ENCODE measurements at regions not wholly inside any gene's neighbourhood (a gene's known extent, or its start where the extent isn't known, plus 50 kb on each side); places are given as distances from the start of the nearest gene placed in this dataset.
A peak's percentile ranks its signal among the peaks of the same experiment; 100 is the strongest.

- TF ChIP-seq CTCF (conservative IDR thresholded peaks at IDR 0.05; ENCODE audit: control insufficient read depth, insufficient read depth, low read depth, low read length), result no peak
- peak; percentile 91 for DNase-seq (ENCODE audit: low read depth)
- H3K4me3 ChIP-seq (ENCODE audit: control insufficient read depth, low read depth, low read length), result no peak overlapping the region
Observed at GRCh38 chr2:234422273-234422732, 74.6 kb downstream of the ARL4C start.

- H3K4me3 ChIP-seq (ENCODE audit: control insufficient read depth, low read depth, low read length), result no peak overlapping the region
- no peak for TF ChIP-seq CTCF (conservative IDR thresholded peaks at IDR 0.05; ENCODE audit: control insufficient read depth, insufficient read depth, low read depth, low read length)
- DNase-seq (ENCODE audit: low read depth), result no peak
Observed at GRCh38 chr2:234420408-234420807, 76.5 kb downstream of the ARL4C start.

DNA sequence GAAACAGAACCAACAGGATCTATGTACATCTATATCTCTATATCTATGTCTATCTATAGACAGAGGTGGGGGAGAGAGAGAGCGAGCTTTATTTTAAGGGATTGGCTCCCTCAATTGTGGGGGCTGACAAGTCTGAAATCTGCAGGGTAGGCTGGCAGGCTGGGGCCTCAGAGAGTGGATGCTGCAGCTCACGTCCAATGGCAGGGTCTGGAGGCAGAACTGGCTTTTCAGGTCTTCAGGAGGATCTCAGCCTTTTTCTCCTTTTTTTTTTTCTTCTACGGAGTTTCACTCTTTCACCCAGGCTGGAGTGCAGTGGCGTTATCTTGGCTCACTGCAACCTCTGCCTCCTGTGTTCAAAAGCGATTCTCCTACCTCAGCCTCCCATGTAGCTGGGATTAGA is 77.2 kb downstream of the ARL4C start:
- DNase-seq (ENCODE audit: low read depth), result no peak
- no peak for TF ChIP-seq CTCF (conservative IDR thresholded peaks at IDR 0.05; ENCODE audit: control insufficient read depth, insufficient read depth, low read depth, low read length)
- H3K4me3 ChIP-seq (ENCODE audit: control insufficient read depth, low read depth, low read length), result no peak overlapping the region

- no peak for TF ChIP-seq CTCF (conservative IDR thresholded peaks at IDR 0.05; ENCODE audit: control insufficient read depth, insufficient read depth, low read depth, low read length)
- no peak overlapping the region for H3K4me3 ChIP-seq (ENCODE audit: control insufficient read depth, low read depth, low read length)
- DNase-seq (ENCODE audit: low read depth), result no peak
Observed at GRCh38 chr2:234415706-234416105, 81.2 kb downstream of the ARL4C start.

DNA sequence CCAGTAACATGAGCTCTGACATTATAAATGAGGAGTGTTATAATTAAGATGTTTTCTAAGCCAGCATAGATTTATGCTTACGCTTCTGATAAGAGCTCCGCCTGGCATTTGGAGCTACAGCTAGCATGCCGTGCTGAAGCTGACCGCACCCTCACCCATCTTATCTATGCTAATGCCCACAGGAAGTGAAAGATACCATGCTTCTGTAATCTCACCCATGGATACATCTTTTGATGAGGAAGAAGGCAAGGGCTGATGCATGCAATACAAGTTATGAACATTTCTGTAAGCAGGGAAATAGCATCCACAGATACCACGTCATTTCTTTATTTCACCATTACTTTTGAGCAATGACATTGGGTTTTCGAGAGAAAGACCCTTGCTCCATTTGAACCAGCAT is 82.3 kb downstream of the ARL4C start:
- no peak for DNase-seq (ENCODE audit: low read depth)

GRCh38 chr2:234412726-234413125 is 84.2 kb downstream of the ARL4C start:
- DNase-seq (ENCODE audit: low read depth), result peak; percentile 54
- H3K4me3 ChIP-seq (ENCODE audit: control insufficient read depth, low read depth, low read length), result no peak overlapping the region
- TF ChIP-seq CTCF (conservative IDR thresholded peaks at IDR 0.05; ENCODE audit: control insufficient read depth, insufficient read depth, low read depth, low read length), result no peak

More for the DNA sequence above, 82.3 kb downstream of the ARL4C start:
- H3K4me3 ChIP-seq (ENCODE audit: control insufficient read depth, low read depth, low read length), result no peak overlapping the region
- no peak for TF ChIP-seq CTCF (conservative IDR thresholded peaks at IDR 0.05; ENCODE audit: control insufficient read depth, insufficient read depth, low read depth, low read length)

DNA sequence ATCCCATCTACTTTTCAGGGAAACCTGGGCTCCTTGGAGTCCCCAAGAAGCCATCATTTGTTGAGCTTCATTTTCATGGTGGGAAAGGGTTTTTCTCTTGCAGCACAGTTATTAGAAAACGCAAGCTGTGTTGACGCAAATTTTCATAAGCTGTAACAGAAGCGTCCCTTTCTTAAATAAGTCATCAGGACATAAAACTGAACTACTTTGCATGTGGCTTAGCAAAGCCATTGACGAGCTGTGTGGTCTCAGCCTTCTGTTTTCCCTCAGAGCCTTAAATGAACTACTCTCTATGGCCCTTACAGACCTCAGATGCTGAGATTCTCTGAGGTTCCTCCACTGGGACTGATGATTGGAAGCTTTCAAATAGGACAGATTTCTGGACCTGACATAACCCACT is 85.1 kb downstream of the ARL4C start:
- TF ChIP-seq CTCF (conservative IDR thresholded peaks at IDR 0.05; ENCODE audit: control insufficient read depth, insufficient read depth, low read depth, low read length), result no peak
- H3K4me3 ChIP-seq (ENCODE audit: control insufficient read depth, low read depth, low read length), result no peak overlapping the region
- no peak for DNase-seq (ENCODE audit: low read depth)

All from fibroblast of mammary gland (primary cell).